ENCODE measurements at regions not wholly inside any gene's neighbourhood (a gene's known extent, or its start where the extent isn't known, plus 50 kb on each side); places are given as distances from the start of the nearest gene placed in this dataset.
"Not testable (repeated sequence)": the region's sequence is repeated elsewhere in the genome, so short reads cannot be mapped to it uniquely, and the experiment has no call there.

- Histone ChIP-seq H3K27ac (ENCODE audit: low read length) (no peak overlapping the region), H3K4me3 (ENCODE audit: low read depth in 1 of 2, low read length in 2 of 2) (no peak overlapping the region), H3K4me1 (ENCODE audit: control insufficient read depth in 1 of 2, insufficient read depth in 2 of 2, low read length in 2 of 2) (peaks cover 0 to 7% of the 10 kb centered on the region in 2 donors), H3K9me3 (ENCODE audit: control insufficient read depth in 1 of 2, low read length in 2 of 2) (no peaks in the 10 kb centered on the region), H3K36me3 (ENCODE audit: control insufficient read depth in 1 of 2, insufficient read depth in 2 of 2, low read length in 2 of 2) (no peaks in the 10 kb centered on the region), H3K27me3 (ENCODE audit: low read depth, low read length) (no peaks in the 10 kb centered on the region)
These were observed 176.7 kb upstream of the ADAMTSL1 start for GRCh38 chr9:18297056-18297841.

DNA sequence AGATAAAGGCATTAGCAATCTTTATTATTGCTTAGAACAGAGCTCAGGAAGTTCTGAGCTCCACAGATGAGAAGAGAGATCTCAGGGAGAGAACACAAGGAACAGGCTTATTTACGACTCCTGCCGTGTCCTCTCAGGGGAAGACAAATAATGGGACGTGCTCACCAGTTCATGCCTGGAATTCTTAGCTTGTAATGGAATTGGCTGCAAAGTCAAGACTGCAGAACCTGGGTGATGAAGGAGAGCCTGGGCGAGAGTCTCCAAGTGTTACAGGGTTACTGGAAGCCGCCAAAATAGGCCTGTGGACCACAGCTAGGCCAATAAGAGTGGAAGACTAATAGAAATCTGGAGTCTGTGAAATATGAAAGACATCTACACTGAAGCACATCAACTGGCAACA lies 174.5 kb upstream of the ADAMTSL1 start:
- peaks cover 0 to 11% of the 10 kb centered on the region in 2 donors for H3K4me1 ChIP-seq (ENCODE audit: control insufficient read depth in 1 of 2, insufficient read depth in 2 of 2, low read length in 2 of 2)
- H3K36me3 ChIP-seq (ENCODE audit: control insufficient read depth in 1 of 2, insufficient read depth in 2 of 2, low read length in 2 of 2): no peaks in the 10 kb centered on the region
- no peaks in the 10 kb centered on the region for H3K9me3 ChIP-seq (ENCODE audit: control insufficient read depth in 1 of 2, low read length in 2 of 2)
- no peaks in the 10 kb centered on the region for H3K27me3 ChIP-seq (ENCODE audit: low read depth, low read length)
- H3K27ac ChIP-seq (ENCODE audit: low read length): no peak overlapping the region
- no peak overlapping the region for H3K4me3 ChIP-seq (ENCODE audit: low read depth in 1 of 2, low read length in 2 of 2)

GRCh38 chr9:18305167-18305806 lies 168.7 kb upstream of the ADAMTSL1 start:
- H3K4me1 ChIP-seq (ENCODE audit: control insufficient read depth in 1 of 2, insufficient read depth in 2 of 2, low read length in 2 of 2); H3K27ac ChIP-seq (ENCODE audit: low read length); H3K9me3 ChIP-seq (ENCODE audit: control insufficient read depth in 1 of 2, low read length in 2 of 2); H3K36me3 ChIP-seq (ENCODE audit: control insufficient read depth in 1 of 2, insufficient read depth in 2 of 2, low read length in 2 of 2); H3K27me3 ChIP-seq (ENCODE audit: low read depth, low read length); H3K4me3 ChIP-seq (ENCODE audit: low read depth in 1 of 2, low read length in 2 of 2): not testable (repeated sequence)

- Histone ChIP-seq H3K27ac (ENCODE audit: low read length) (no peak overlapping the region), H3K4me1 (ENCODE audit: control insufficient read depth in 1 of 2, insufficient read depth in 2 of 2, low read length in 2 of 2) (no peaks in the 10 kb centered on the region), H3K36me3 (ENCODE audit: control insufficient read depth in 1 of 2, insufficient read depth in 2 of 2, low read length in 2 of 2) (no peaks in the 10 kb centered on the region), H3K27me3 (ENCODE audit: low read depth, low read length) (no peaks in the 10 kb centered on the region), H3K9me3 (ENCODE audit: control insufficient read depth in 1 of 2, low read length in 2 of 2) (no peaks in the 10 kb centered on the region), H3K4me3 (ENCODE audit: low read depth in 1 of 2, low read length in 2 of 2) (no peak overlapping the region)
These were observed 159.6 kb upstream of the ADAMTSL1 start for GRCh38 chr9:18314316-18314715.

- no peak overlapping the region for H3K27ac ChIP-seq (ENCODE audit: low read length)
- no peak overlapping the region for H3K4me3 ChIP-seq (ENCODE audit: low read depth in 1 of 2, low read length in 2 of 2)
- H3K27me3 ChIP-seq (ENCODE audit: low read depth, low read length): no peaks in the 10 kb centered on the region
- no peaks in the 10 kb centered on the region for H3K36me3 ChIP-seq (ENCODE audit: control insufficient read depth in 1 of 2, insufficient read depth in 2 of 2, low read length in 2 of 2)
- H3K4me1 ChIP-seq (ENCODE audit: control insufficient read depth in 1 of 2, insufficient read depth in 2 of 2, low read length in 2 of 2): no peaks in the 10 kb centered on the region
- H3K9me3 ChIP-seq (ENCODE audit: control insufficient read depth in 1 of 2, low read length in 2 of 2): no peaks in the 10 kb centered on the region
These were observed 156.1 kb upstream of the ADAMTSL1 start for GRCh38 chr9:18317896-18318295.

GRCh38 chr9:18319918-18320445 lies 154.0 kb upstream of the ADAMTSL1 start:
- no peak overlapping the region for H3K27ac ChIP-seq (ENCODE audit: low read length)

GRCh38 chr9:18324928-18325745 lies 148.8 kb upstream of the ADAMTSL1 start:
- Histone ChIP-seq H3K9me3 (ENCODE audit: control insufficient read depth in 1 of 2, low read length in 2 of 2) (peaks cover 0 to 4% of the 10 kb centered on the region in 2 donors), H3K36me3 (ENCODE audit: control insufficient read depth in 1 of 2, insufficient read depth in 2 of 2, low read length in 2 of 2) (no peaks in the 10 kb centered on the region), H3K27me3 (ENCODE audit: low read depth, low read length) (no peaks in the 10 kb centered on the region), H3K27ac (ENCODE audit: low read length) (no peak overlapping the region), H3K4me1 (ENCODE audit: control insufficient read depth in 1 of 2, insufficient read depth in 2 of 2, low read length in 2 of 2) (no peaks in the 10 kb centered on the region), H3K4me3 (ENCODE audit: low read depth in 1 of 2, low read length in 2 of 2) (no peak overlapping the region)

More at GRCh38 chr9:18319918-18320445, 154.0 kb upstream of the ADAMTSL1 start:
- no peaks in the 10 kb centered on the region for H3K9me3 ChIP-seq (ENCODE audit: control insufficient read depth in 1 of 2, low read length in 2 of 2)
- no peaks in the 10 kb centered on the region for H3K27me3 ChIP-seq (ENCODE audit: low read depth, low read length)
- no peaks in the 10 kb centered on the region for H3K4me1 ChIP-seq (ENCODE audit: control insufficient read depth in 1 of 2, insufficient read depth in 2 of 2, low read length in 2 of 2)
- H3K4me3 ChIP-seq (ENCODE audit: low read depth in 1 of 2, low read length in 2 of 2): no peak overlapping the region
- H3K36me3 ChIP-seq (ENCODE audit: control insufficient read depth in 1 of 2, insufficient read depth in 2 of 2, low read length in 2 of 2): no peaks in the 10 kb centered on the region

DNA sequence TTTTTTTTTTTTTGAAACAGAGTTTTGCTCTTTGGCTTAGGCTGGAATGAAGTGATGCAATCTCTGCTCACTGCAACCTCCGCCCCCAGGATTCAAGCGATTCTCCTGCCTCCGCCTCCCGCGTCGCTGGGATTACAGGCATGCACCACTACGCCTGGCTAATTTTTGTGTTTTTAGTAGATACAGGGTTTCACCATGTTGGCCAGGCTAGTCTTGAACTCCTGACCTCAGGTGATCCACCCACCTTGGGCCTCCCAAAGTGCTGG lies 148.3 kb upstream of the ADAMTSL1 start:
- not testable (repeated sequence) for H3K4me1 ChIP-seq (ENCODE audit: control insufficient read depth in 1 of 2, insufficient read depth in 2 of 2, low read length in 2 of 2); H3K9me3 ChIP-seq (ENCODE audit: control insufficient read depth in 1 of 2, low read length in 2 of 2); H3K27me3 ChIP-seq (ENCODE audit: low read depth, low read length); H3K36me3 ChIP-seq (ENCODE audit: control insufficient read depth in 1 of 2, insufficient read depth in 2 of 2, low read length in 2 of 2); H3K4me3 ChIP-seq (ENCODE audit: low read depth in 1 of 2, low read length in 2 of 2); H3K27ac ChIP-seq (ENCODE audit: low read length)

DNA sequence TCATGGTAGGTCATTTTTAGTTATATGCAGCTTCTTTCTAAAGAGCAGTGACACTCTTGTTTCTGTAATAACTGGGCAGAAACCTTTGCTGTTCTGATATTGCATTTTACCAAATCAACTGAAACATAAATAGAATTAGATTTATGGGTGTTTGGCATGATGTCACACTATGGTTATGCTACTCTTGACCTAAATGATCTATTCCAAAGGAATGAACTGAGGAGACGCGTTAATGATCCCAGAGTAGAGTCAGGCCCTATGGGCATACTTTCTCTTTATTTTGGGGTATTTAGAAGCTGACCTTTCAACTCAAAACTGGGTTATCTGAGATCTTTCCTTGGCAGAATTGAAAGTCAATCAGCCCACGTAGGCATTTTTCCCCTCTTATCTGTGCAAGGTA lies 146.8 kb upstream of the ADAMTSL1 start:
- H3K27me3 ChIP-seq (ENCODE audit: low read depth, low read length): no peaks in the 10 kb centered on the region
- H3K9me3 ChIP-seq (ENCODE audit: control insufficient read depth in 1 of 2, low read length in 2 of 2): peaks cover 0 to 4% of the 10 kb centered on the region in 2 donors
- H3K4me3 ChIP-seq (ENCODE audit: low read depth in 1 of 2, low read length in 2 of 2): no peak overlapping the region
- no peaks in the 10 kb centered on the region for H3K36me3 ChIP-seq (ENCODE audit: control insufficient read depth in 1 of 2, insufficient read depth in 2 of 2, low read length in 2 of 2)
- H3K4me1 ChIP-seq (ENCODE audit: control insufficient read depth in 1 of 2, insufficient read depth in 2 of 2, low read length in 2 of 2): peaks cover 0 to 11% of the 10 kb centered on the region in 2 donors
- H3K27ac ChIP-seq (ENCODE audit: low read length): no peak overlapping the region

GRCh38 chr9:18330401-18331309 lies 143.3 kb upstream of the ADAMTSL1 start:
- Histone ChIP-seq H3K4me1 (ENCODE audit: control insufficient read depth in 1 of 2, insufficient read depth in 2 of 2, low read length in 2 of 2) (peaks cover 0 to 29% of the 10 kb centered on the region in 2 donors), H3K27me3 (ENCODE audit: low read depth, low read length) (no peaks in the 10 kb centered on the region), H3K36me3 (ENCODE audit: control insufficient read depth in 1 of 2, insufficient read depth in 2 of 2, low read length in 2 of 2) (no peaks in the 10 kb centered on the region), H3K9me3 (ENCODE audit: control insufficient read depth in 1 of 2, low read length in 2 of 2) (peaks cover 0 to under 1% of the 10 kb centered on the region in 2 donors), H3K27ac (ENCODE audit: low read length) (peak overlapping the region; percentile 9), H3K4me3 (ENCODE audit: low read depth in 1 of 2, low read length in 2 of 2) (no peak overlapping the region)

All from muscle layer of duodenum (tissue), 2 donors.